HG03469 (cell line): ENCODE measurements at regions not wholly inside any gene's neighbourhood (a gene's known extent, or its start where the extent isn't known, plus 50 kb on each side); places are given as distances from the start of the nearest gene placed in this dataset.

Experiments used
- ATAC-seq: cut with Tn5 transposase; IDR thresholded peaks from one replicate; pipeline ENCODE4 v1.9.1; 2021; ENCODE audit warnings: mild to moderate bottlenecking, moderate library complexity, moderate number of reproducible peaks; ENCODE audit not compliant: unreplicated experiment

GRCh38 chr18:1995041-1995612 lies 576.2 kb downstream of the METTL4 start:
- no peak for ATAC-seq

GRCh38 chr18:1998121-1998520 lies 573.2 kb downstream of the METTL4 start:
- no peak for ATAC-seq

- ATAC-seq = no peak
Measured at GRCh38 chr18:1999387-1999786, 571.9 kb downstream of the METTL4 start.

GRCh38 chr18:2002151-2002550 lies 569.2 kb downstream of the METTL4 start:
- ATAC-seq = no peak

GRCh38 chr18:2002604-2003003 lies 568.7 kb downstream of the METTL4 start:
- ATAC-seq = no peak

- ATAC-seq = no peak
Measured at GRCh38 chr18:2009942-2010697, 561.2 kb downstream of the METTL4 start.

- ATAC-seq = no peak
Measured at GRCh38 chr18:2027016-2027415, 544.3 kb downstream of the METTL4 start.

- ATAC-seq = no peak
Measured at GRCh38 chr18:2027756-2028155, 543.5 kb downstream of the METTL4 start.

GRCh38 chr18:2028986-2029385 lies 542.3 kb downstream of the METTL4 start:
- ATAC-seq = no peak

GRCh38 chr18:2030647-2031046 lies 540.7 kb downstream of the METTL4 start:
- ATAC-seq = no peak

- ATAC-seq = no peak
Measured at GRCh38 chr18:2032036-2032435, 539.3 kb downstream of the METTL4 start.

- no peak for ATAC-seq
Measured at GRCh38 chr18:2035056-2035455, 536.2 kb downstream of the METTL4 start.

GRCh38 chr18:2036086-2036485 lies 535.2 kb downstream of the METTL4 start:
- ATAC-seq = no peak

- ATAC-seq = no peak
Measured at GRCh38 chr18:2040279-2040678, 531.0 kb downstream of the METTL4 start.

GRCh38 chr18:2049986-2050385 lies 521.3 kb downstream of the METTL4 start:
- ATAC-seq = no peak

- ATAC-seq = no peak
Measured at GRCh38 chr18:2050702-2051201, 520.6 kb downstream of the METTL4 start.

- ATAC-seq = no peak
Measured at GRCh38 chr18:2053490-2054089, 517.7 kb downstream of the METTL4 start.

GRCh38 chr18:2059336-2059735 lies 512.0 kb downstream of the METTL4 start:
- no peak for ATAC-seq

GRCh38 chr18:2060086-2060485 lies 511.2 kb downstream of the METTL4 start:
- ATAC-seq = no peak

GRCh38 chr18:2070631-2071030 lies 500.7 kb downstream of the METTL4 start:
- ATAC-seq = no peak

GRCh38 chr18:2075499-2075898 lies 495.8 kb downstream of the METTL4 start:
- no peak for ATAC-seq

- ATAC-seq = no peak
Measured at GRCh38 chr18:2082676-2083075, 488.6 kb downstream of the METTL4 start.
